OCI-LY3 (cell line): ENCODE measurements at regions not wholly inside any gene's neighbourhood (a gene's known extent, or its start where the extent isn't known, plus 50 kb on each side); places are given as distances from the start of the nearest gene placed in this dataset.

Experiments
- H2AFZ ChIP-seq: fragments of 200-600, 300-600 bp; shearing (Covaris generic); 2 replicates; pipeline ENCODE4 v1.6.0; 2014; ENCODE audit warnings: antibody characterized with exemption, low read depth, low read length
- H3K27ac ChIP-seq: fragments of 200-600, 300-600 bp; sonication (generic); 2 replicates; pipeline ENCODE4 v1.5.1; 2014; ENCODE audit warnings: mild to moderate bottlenecking, low read length, moderate library complexity, mixed read lengths
- H3K27me3 ChIP-seq: fragments of 200-600, 300-600 bp; sonication (generic); 2 replicates; pipeline ENCODE4 v1.6.1; 2014; ENCODE audit warnings: low read depth, low read length, mixed read lengths
- H3K36me3 ChIP-seq: fragments of 200-600, 300-600 bp; sonication (generic); replicated peaks from 2 replicates; pipeline ENCODE3; 2014; ENCODE audit warnings: low read depth, low read length, mixed read lengths
- H3K4me1 ChIP-seq: fragments of 300-600, 200-600 bp; sonication (generic); 2 replicates; pipeline ENCODE4 v1.6.1; 2014; ENCODE audit warnings: low read length, mixed read lengths
- H3K4me2 ChIP-seq: fragments of 200-600, 300-600 bp; sonication (generic); 2 replicates; pipeline ENCODE4 v1.6.1; 2014; ENCODE audit warnings: low read length, mixed read lengths
- H3K4me3 ChIP-seq: fragments of 300-600, 200-600 bp; sonication (generic); 2 replicates; pipeline ENCODE4 v1.5.1; 2014; ENCODE audit warnings: antibody characterized with exemption, mild to moderate bottlenecking, low read length, moderate library complexity
- H3K79me2 ChIP-seq: fragments of 300-600, 200-600 bp; shearing (Covaris generic); 2 replicates; pipeline ENCODE4 v1.6.1; 2014; ENCODE audit warnings: mild to moderate bottlenecking, low read length, mixed read lengths
- H3K9ac ChIP-seq: fragments of 300-600, 200-600 bp; shearing (Covaris generic); 2 replicates; pipeline ENCODE4 v1.6.0; 2014; ENCODE audit warnings: mild to moderate bottlenecking, low read length, moderate library complexity
- H3K9me3 ChIP-seq: fragments of 200-600, 300-600 bp; shearing (Covaris generic); 2 replicates; pipeline ENCODE4 v1.6.1; 2014; ENCODE audit warnings: low read length, mixed read lengths; ENCODE audit not compliant: insufficient read depth
- H4K20me1 ChIP-seq: fragments of 200-600, 300-600 bp; sonication (generic); 2 replicates; pipeline ENCODE4 v1.6.1; 2016; ENCODE audit warnings: low read length, mixed read lengths; ENCODE audit not compliant: insufficient read depth
- CTCF ChIP-seq: fragments of 200-600, 300-600 bp; sonication (generic); IDR thresholded peaks from 2 replicates; pipeline ENCODE4 v1.5.1; 2014; ENCODE audit warnings: antibody characterized with exemption, low read length, low read depth
- EZH2phosphoT487 ChIP-seq: fragments of 200-600 bp; shearing (Covaris generic); IDR thresholded peaks from 2 replicates; pipeline ENCODE4 v1.6.1; 2018; ENCODE audit warnings: antibody characterized with exemption, mixed run types, low read depth

GRCh38 chr5:74007193-74007592, 381.2 kb downstream of the ARHGEF28 start:
- no peaks in the 10 kb centered on the region for H3K27me3 ChIP-seq
- H3K36me3 ChIP-seq: no peaks in the 10 kb centered on the region
- H3K4me2 ChIP-seq: no peak overlapping the region
- H2AFZ ChIP-seq: no peak overlapping the region
- H3K9ac ChIP-seq: no peak overlapping the region
- H4K20me1 ChIP-seq: no peaks in the 10 kb centered on the region
- H3K79me2 ChIP-seq: no peaks in the 10 kb centered on the region
- no peaks in the 10 kb centered on the region for H3K9me3 ChIP-seq
- H3K4me1 ChIP-seq: no peaks in the 10 kb centered on the region
- H3K27ac ChIP-seq: no peak overlapping the region
- TF ChIP-seq EZH2phosphoT487: no peak
- no peak for TF ChIP-seq CTCF
- H3K4me3 ChIP-seq: no peak overlapping the region

- no peaks in the 10 kb centered on the region for H3K4me1 ChIP-seq
- H4K20me1 ChIP-seq: no peaks in the 10 kb centered on the region
- no peaks in the 10 kb centered on the region for H3K36me3 ChIP-seq
- H2AFZ ChIP-seq: no peak overlapping the region
- H3K9ac ChIP-seq: no peak overlapping the region
- H3K9me3 ChIP-seq: no peaks in the 10 kb centered on the region
- TF ChIP-seq EZH2phosphoT487 (no peak), CTCF (no peak)
- no peak overlapping the region for H3K4me3 ChIP-seq
- H3K27ac ChIP-seq: no peak overlapping the region
- H3K27me3 ChIP-seq: peaks cover 7% of the 10 kb centered on the region; the same call in 1 of the 2 replicates
- H3K79me2 ChIP-seq: no peaks in the 10 kb centered on the region
- H3K4me2 ChIP-seq: no peak overlapping the region
Measured at GRCh38 chr5:73999297-73999696, 373.3 kb downstream of the ARHGEF28 start.

GRCh38 chr5:73998489-73998888, 372.5 kb downstream of the ARHGEF28 start:
- Histone ChIP-seq H3K4me3 (no peak overlapping the region), H3K79me2 (no peaks in the 10 kb centered on the region), H4K20me1 (no peaks in the 10 kb centered on the region), H3K27me3 (peaks cover 7% of the 10 kb centered on the region; the same call in 1 of the 2 replicates), H3K27ac (no peak overlapping the region), H3K9me3 (no peaks in the 10 kb centered on the region), H3K4me2 (no peak overlapping the region), H3K9ac (no peak overlapping the region), H3K36me3 (no peaks in the 10 kb centered on the region), H2AFZ (no peak overlapping the region), H3K4me1 (no peaks in the 10 kb centered on the region)
- TF ChIP-seq CTCF: no peak
- TF ChIP-seq EZH2phosphoT487: no peak

GRCh38 chr5:73997960-73998359, 372.0 kb downstream of the ARHGEF28 start:
- Histone ChIP-seq H3K9ac (no peak overlapping the region), H2AFZ (no peak overlapping the region), H3K36me3 (no peaks in the 10 kb centered on the region), H3K27ac (no peak overlapping the region), H3K4me1 (no peaks in the 10 kb centered on the region), H3K4me2 (no peak overlapping the region), H4K20me1 (no peaks in the 10 kb centered on the region), H3K27me3 (peaks cover 7% of the 10 kb centered on the region; the same call in 1 of the 2 replicates), H3K9me3 (no peaks in the 10 kb centered on the region), H3K79me2 (no peaks in the 10 kb centered on the region), H3K4me3 (no peak overlapping the region)
- TF ChIP-seq EZH2phosphoT487 (no peak), CTCF (no peak)
